ENCODE measurements at regions not wholly inside any gene's neighbourhood (a gene's known extent, or its start where the extent isn't known, plus 50 kb on each side); places are given as distances from the start of the nearest gene placed in this dataset.

GRCh38 chr4:110710070-110710469 lies 87.2 kb upstream of the PITX2 start:
- no peak for TF ChIP-seq RFX5 (IDR thresholded peaks at IDR 0.05; ENCODE audit: low read depth, low read length)
- no peak for TF ChIP-seq CTCF (IDR thresholded peaks at IDR 0.05 in 2 of 3, conservative IDR thresholded peaks at IDR 0.05 in 1 of 3; ENCODE audit: control insufficient read depth in 2 of 3, extremely low read depth in 1 of 3, insufficient read depth in 1 of 3, low read depth in 3 of 3, low read length in 3 of 3)
- TF ChIP-seq PML (IDR thresholded peaks at IDR 0.05; ENCODE audit: low read length): no peak
- TF ChIP-seq, protein P1, sequence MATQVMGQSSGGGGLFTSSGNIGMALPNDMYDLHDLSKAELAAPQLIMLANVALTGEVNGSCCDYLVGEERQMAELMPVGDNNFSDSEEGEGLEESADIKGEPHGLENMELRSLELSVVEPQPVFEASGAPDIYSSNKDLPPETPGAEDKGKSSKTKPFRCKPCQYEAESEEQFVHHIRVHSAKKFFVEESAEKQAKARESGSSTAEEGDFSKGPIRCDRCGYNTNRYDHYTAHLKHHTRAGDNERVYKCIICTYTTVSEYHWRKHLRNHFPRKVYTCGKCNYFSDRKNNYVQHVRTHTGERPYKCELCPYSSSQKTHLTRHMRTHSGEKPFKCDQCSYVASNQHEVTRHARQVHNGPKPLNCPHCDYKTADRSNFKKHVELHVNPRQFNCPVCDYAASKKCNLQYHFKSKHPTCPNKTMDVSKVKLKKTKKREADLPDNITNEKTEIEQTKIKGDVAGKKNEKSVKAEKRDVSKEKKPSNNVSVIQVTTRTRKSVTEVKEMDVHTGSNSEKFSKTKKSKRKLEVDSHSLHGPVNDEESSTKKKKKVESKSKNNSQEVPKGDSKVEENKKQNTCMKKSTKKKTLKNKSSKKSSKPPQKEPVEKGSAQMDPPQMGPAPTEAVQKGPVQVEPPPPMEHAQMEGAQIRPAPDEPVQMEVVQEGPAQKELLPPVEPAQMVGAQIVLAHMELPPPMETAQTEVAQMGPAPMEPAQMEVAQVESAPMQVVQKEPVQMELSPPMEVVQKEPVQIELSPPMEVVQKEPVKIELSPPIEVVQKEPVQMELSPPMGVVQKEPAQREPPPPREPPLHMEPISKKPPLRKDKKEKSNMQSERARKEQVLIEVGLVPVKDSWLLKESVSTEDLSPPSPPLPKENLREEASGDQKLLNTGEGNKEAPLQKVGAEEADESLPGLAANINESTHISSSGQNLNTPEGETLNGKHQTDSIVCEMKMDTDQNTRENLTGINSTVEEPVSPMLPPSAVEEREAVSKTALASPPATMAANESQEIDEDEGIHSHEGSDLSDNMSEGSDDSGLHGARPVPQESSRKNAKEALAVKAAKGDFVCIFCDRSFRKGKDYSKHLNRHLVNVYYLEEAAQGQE (IDR thresholded peaks at IDR 0.05; ENCODE audit: low read depth, low read length): no peak
- TF ChIP-seq SMAD5 (IDR thresholded peaks at IDR 0.05; ENCODE audit: low read depth): no peak
- no peak for TF ChIP-seq SIN3A (IDR thresholded peaks at IDR 0.05; ENCODE audit: low read depth, low read length)
- no peak for TF ChIP-seq BACH1 (IDR thresholded peaks at IDR 0.05; ENCODE audit: borderline replicate concordance)
- no peak for TF ChIP-seq POLR2A (IDR thresholded peaks at IDR 0.05; ENCODE audit: low read depth, low read length)
